Neural progenitor cell (in vitro differentiated cells): ENCODE measurements at regions not wholly inside any gene's neighbourhood (a gene's known extent, or its start where the extent isn't known, plus 50 kb on each side); places are given as distances from the start of the nearest gene placed in this dataset.

ENCODE experiments used
- DNase-seq: peaks from one replicate; pipeline ENCODE4 v3.0.0-alpha.2; 2016; ENCODE audit warnings: low spot score
- H2AFZ ChIP-seq: fragments of 200-600 bp; sonication (generic); replicated peaks from 2 replicates; pipeline ENCODE4 v1.6.1; 2016; ENCODE audit warnings: antibody characterized with exemption
- H3F3A ChIP-seq: fragments of 200-600 bp; sonication (generic); 2 replicates; pipeline ENCODE4 v1.6.1; 2016; ENCODE audit warnings: antibody characterized with exemption, low read depth
- H3K27ac ChIP-seq: fragments of 200-600 bp; sonication (generic); 2 replicates; pipeline ENCODE4 v1.5.1; 2016; ENCODE audit warnings: mild to moderate bottlenecking
- H3K27me3 ChIP-seq: fragments of 200-600 bp; sonication (generic); 2 replicates; pipeline ENCODE4 v1.6.1; 2016; ENCODE audit warnings: mild to moderate bottlenecking, moderate library complexity
- H3K36me3 ChIP-seq: fragments of 200-600 bp; sonication (generic); 2 replicates; pipeline ENCODE4 v1.5.1; 2016
- H3K4me1 ChIP-seq: fragments of 200-600 bp; sonication (generic); 2 replicates; pipeline ENCODE4 v1.6.1; 2016; ENCODE audit warnings: mixed run types
- H3K4me2 ChIP-seq: fragments of 200-600 bp; sonication (generic); 2 replicates; pipeline ENCODE4 v1.6.1; 2016
- H3K4me3 ChIP-seq: fragments of 200-600 bp; sonication (generic); 2 replicates; pipeline ENCODE4 v1.5.1; 2016
- H3K79me2 ChIP-seq: fragments of 200-600 bp; sonication (generic); 2 replicates; pipeline ENCODE4 v1.6.1; 2016; ENCODE audit warnings: low read depth
- H3K9ac ChIP-seq: fragments of 200-600 bp; sonication (generic); 2 replicates; pipeline ENCODE4 v1.6.1; 2016
- H3K9me3 ChIP-seq: fragments of 200-600 bp; sonication (generic); 2 replicates; pipeline ENCODE4 v1.5.1; 2016; ENCODE audit warnings: low read depth
- H4K20me1 ChIP-seq: fragments of 200-600 bp; sonication (generic); 2 replicates; pipeline ENCODE4 v1.6.1; 2016; ENCODE audit warnings: low read depth
- H3K27ac Mint-ChIP-seq: 3 replicates; pipeline ENCODE4 v1.8.0; 2021; ENCODE audit warnings: mixed read lengths
- H3K27me3 Mint-ChIP-seq: 2 replicates; pipeline ENCODE4 v1.8.0; 2022; ENCODE audit warnings: low read depth, mild to moderate bottlenecking, inconsistent platforms, moderate library complexity, mixed read lengths; ENCODE audit not compliant: insufficient read depth
- H3K36me3 Mint-ChIP-seq: 3 replicates; pipeline ENCODE4 v1.8.0; 2021; ENCODE audit warnings: mixed read lengths
- H3K4me1 Mint-ChIP-seq: 3 replicates; pipeline ENCODE4 v1.8.0; 2021; ENCODE audit warnings: mixed read lengths
- H3K4me3 Mint-ChIP-seq: 3 replicates; pipeline ENCODE4 v1.8.0; 2021; ENCODE audit warnings: mild to moderate bottlenecking, moderate library complexity, mixed read lengths
- H3K9me3 Mint-ChIP-seq: 3 replicates; pipeline ENCODE4 v1.8.0; 2020; ENCODE audit warnings: mixed read lengths
- EZH2 ChIP-seq: fragments of 200-600 bp; sonication (generic); IDR thresholded peaks from 2 replicates; pipeline ENCODE4 v1.6.1; 2017; ENCODE audit warnings: antibody characterized with exemption, mild to moderate bottlenecking, moderate library complexity
- EZH2phosphoT487 ChIP-seq: fragments of 200-600 bp; sonication (generic); IDR thresholded peaks from 2 replicates; pipeline ENCODE4 v1.6.1; 2017; ENCODE audit warnings: antibody characterized with exemption
- TF ChIP-seq, protein P1 (sequence below): fragments of 200-600 bp; sonication (generic); IDR thresholded peaks from 2 replicates; pipeline ENCODE4 v1.5.1; 2017; ENCODE audit warnings: antibody characterized with exemption, mild to moderate bottlenecking

DNA sequence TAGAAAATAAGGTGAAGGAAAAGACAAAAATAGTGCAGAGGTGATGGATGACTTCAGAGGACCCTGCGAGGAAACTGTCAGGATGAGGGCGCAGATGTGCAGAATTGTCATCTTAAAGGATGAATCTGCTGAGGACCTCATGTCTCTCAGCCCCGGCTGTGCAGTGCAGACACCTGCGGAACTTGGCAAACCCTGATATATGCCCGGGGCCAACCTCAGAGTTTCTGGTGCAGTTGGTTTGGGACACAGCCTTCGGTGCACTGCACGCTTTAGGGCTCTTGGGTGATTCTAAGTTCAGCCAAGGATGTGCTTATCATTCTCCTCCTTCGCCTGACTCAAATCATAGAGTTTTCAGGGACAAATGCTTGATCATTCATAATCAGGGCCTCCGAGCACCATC is 310.1 kb downstream of the TCERG1L start:
- TF ChIP-seq, protein P1, sequence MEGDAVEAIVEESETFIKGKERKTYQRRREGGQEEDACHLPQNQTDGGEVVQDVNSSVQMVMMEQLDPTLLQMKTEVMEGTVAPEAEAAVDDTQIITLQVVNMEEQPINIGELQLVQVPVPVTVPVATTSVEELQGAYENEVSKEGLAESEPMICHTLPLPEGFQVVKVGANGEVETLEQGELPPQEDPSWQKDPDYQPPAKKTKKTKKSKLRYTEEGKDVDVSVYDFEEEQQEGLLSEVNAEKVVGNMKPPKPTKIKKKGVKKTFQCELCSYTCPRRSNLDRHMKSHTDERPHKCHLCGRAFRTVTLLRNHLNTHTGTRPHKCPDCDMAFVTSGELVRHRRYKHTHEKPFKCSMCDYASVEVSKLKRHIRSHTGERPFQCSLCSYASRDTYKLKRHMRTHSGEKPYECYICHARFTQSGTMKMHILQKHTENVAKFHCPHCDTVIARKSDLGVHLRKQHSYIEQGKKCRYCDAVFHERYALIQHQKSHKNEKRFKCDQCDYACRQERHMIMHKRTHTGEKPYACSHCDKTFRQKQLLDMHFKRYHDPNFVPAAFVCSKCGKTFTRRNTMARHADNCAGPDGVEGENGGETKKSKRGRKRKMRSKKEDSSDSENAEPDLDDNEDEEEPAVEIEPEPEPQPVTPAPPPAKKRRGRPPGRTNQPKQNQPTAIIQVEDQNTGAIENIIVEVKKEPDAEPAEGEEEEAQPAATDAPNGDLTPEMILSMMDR, result no peak
- TF ChIP-seq EZH2, result no peak
- TF ChIP-seq EZH2phosphoT487, result no peak
- Histone ChIP-seq H3K4me3 (no peak overlapping the region), H3K79me2 (no peaks in the 10 kb centered on the region), H3K27me3 (no peaks in the 10 kb centered on the region), H3K27ac (no peak overlapping the region), H3F3A (peaks cover 4% of the 10 kb centered on the region), H3K9ac (no peak overlapping the region), H3K4me2 (no peak overlapping the region), H3K36me3 (no peaks in the 10 kb centered on the region), H3K4me1 (peaks cover 14% of the 10 kb centered on the region), H3K9me3 (no peaks in the 10 kb centered on the region), H2AFZ (no peak overlapping the region), H4K20me1 (no peaks in the 10 kb centered on the region)
- Mint-ChIP-seq H3K36me3 (no peaks in the 10 kb centered on the region), H3K27me3 (peaks cover 5% of the 10 kb centered on the region), H3K9me3 (peaks cover 13% of the 10 kb centered on the region), H3K27ac (no peak overlapping the region), H3K4me1 (peaks cover 18% of the 10 kb centered on the region), H3K4me3 (no peak overlapping the region)
- no peak for DNase-seq

DNA sequence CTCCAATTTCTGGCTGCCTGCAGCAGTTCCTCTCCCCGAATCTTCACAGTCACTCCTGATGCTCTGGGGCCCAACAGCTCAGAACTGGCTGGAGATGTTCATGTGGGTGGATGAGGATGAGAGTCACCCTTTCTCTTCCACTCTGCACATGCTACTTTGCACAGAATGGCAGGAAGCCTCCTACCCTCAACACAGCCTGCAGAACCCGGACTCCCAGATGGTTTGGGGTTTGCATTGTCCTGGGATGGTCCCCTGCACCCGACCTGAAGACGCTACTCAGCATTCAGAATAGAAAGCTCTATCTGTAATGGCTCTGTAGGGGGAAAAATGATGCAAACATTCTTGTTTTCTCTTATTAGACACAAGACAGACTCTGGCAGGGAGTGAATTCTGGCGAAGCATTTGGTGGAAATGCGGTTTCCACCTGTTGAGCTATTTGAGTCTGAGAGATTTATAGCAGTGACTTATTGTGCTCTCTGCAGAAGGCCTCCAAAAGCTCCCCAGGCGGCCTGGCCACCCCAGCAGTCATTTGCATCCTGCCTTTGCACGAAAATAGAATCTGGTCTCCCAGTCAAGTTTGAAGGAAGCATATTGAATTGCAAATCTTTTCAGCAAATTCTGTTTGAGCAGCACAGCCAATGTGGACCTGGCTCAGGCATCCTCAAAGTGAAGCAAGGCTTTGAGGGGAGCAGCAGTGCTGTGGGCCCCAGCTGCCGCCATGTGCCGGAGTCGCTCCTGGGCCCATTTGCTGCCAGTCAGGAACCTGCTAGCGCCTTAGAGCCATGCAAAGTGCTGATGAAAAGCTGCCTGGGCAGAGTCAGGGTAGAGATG is 309.3 kb downstream of the TCERG1L start:
- Mint-ChIP-seq H3K36me3 (no peaks in the 10 kb centered on the region), H3K4me1 (peaks cover 18% of the 10 kb centered on the region), H3K27me3 (peaks cover 5% of the 10 kb centered on the region), H3K4me3 (no peak overlapping the region), H3K27ac (no peak overlapping the region), H3K9me3 (peaks cover 10% of the 10 kb centered on the region)
- Histone ChIP-seq H3K9ac (no peak overlapping the region), H3K4me2 (no peak overlapping the region), H3K27ac (no peak overlapping the region), H3K36me3 (no peaks in the 10 kb centered on the region), H3K9me3 (no peaks in the 10 kb centered on the region), H4K20me1 (no peaks in the 10 kb centered on the region), H3K27me3 (no peaks in the 10 kb centered on the region), H2AFZ (peak overlapping the region; percentile 50), H3K4me3 (no peak overlapping the region), H3K4me1 (peaks cover 14% of the 10 kb centered on the region), H3K79me2 (no peaks in the 10 kb centered on the region), H3F3A (peaks cover 4% of the 10 kb centered on the region)
- no peak for DNase-seq
- TF ChIP-seq, protein P1, result no peak
- TF ChIP-seq EZH2phosphoT487 (no peak), EZH2 (no peak)

DNA sequence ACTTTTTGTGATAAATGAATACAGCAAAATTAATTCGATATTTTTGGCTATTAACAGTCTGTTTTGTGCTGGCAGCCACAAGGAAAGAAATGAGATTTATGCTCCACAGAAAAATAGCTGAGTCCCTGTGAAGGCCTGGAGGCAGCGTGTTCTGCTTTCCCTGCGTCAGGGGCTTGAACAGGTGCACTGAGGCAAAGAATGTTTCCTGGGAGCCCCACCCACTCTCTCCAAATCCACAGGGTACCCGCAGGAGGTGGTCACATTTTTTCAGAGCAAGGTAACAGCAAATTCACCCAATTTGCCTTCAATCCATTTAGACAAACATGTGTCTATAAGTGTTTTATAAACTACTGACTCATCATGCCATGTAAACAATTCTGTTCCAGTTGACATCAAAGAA is 308.1 kb downstream of the TCERG1L start:
- Histone ChIP-seq H3K79me2 (no peaks in the 10 kb centered on the region), H3K4me1 (peaks cover 14% of the 10 kb centered on the region)

More for the DNA sequence above, 308.1 kb downstream of the TCERG1L start:
- peaks cover 18% of the 10 kb centered on the region for H3K4me1 Mint-ChIP-seq
- Histone ChIP-seq H3K27ac (no peak overlapping the region), H2AFZ (no peak overlapping the region), H3K36me3 (no peaks in the 10 kb centered on the region), H3K9ac (no peak overlapping the region), H3K9me3 (no peaks in the 10 kb centered on the region), H3K27me3 (no peaks in the 10 kb centered on the region), H3K4me3 (no peak overlapping the region), H3F3A (peaks cover 4% of the 10 kb centered on the region), H4K20me1 (no peaks in the 10 kb centered on the region), H3K4me2 (no peak overlapping the region)
- H3K9me3 Mint-ChIP-seq, result peaks cover 10% of the 10 kb centered on the region
- no peaks in the 10 kb centered on the region for H3K36me3 Mint-ChIP-seq
- DNase-seq, result no peak
- H3K27ac Mint-ChIP-seq, result no peak overlapping the region
- no peak overlapping the region for H3K4me3 Mint-ChIP-seq
- H3K27me3 Mint-ChIP-seq, result peaks cover 5% of the 10 kb centered on the region
- TF ChIP-seq EZH2phosphoT487, result no peak
- TF ChIP-seq EZH2, result no peak
- TF ChIP-seq, protein P1, result no peak
